ENCODE measurements at regions not wholly inside any gene's neighbourhood (a gene's known extent, or its start where the extent isn't known, plus 50 kb on each side); places are given as distances from the start of the nearest gene placed in this dataset.
A peak's percentile ranks its signal among the peaks of the same experiment; 100 is the strongest.

DNA sequence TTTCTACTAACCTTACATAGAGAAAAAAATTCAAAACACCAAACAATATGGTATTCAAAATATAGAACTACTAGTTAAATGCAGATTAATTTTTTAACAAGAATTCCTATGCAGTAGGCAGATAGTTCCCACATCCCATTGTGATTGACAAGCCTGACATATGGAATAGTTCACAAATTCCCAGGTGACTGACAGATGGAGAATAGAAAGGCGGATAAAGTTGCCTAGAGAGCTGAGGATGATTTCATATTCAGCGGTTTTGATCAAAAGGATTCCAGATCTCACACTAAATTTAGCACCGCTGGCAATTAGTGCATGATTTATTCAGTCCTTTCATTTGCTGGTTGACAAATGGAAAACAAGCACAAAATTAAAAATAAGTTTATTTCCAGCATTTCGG is 733.7 kb upstream of the POU3F3 start:
- no peaks in the 10 kb centered on the region for H3K4me1 ChIP-seq (ENCODE audit: insufficient read depth, low read length)
- no peak overlapping the region for H3K9ac ChIP-seq (ENCODE audit: low read depth, low read length)
- no peaks in the 10 kb centered on the region for H3K9me3 ChIP-seq (ENCODE audit: control insufficient read depth, insufficient read depth, low read length)
- no peaks in the 10 kb centered on the region for H3K36me3 ChIP-seq (ENCODE audit: insufficient read depth, low read length)

DNA sequence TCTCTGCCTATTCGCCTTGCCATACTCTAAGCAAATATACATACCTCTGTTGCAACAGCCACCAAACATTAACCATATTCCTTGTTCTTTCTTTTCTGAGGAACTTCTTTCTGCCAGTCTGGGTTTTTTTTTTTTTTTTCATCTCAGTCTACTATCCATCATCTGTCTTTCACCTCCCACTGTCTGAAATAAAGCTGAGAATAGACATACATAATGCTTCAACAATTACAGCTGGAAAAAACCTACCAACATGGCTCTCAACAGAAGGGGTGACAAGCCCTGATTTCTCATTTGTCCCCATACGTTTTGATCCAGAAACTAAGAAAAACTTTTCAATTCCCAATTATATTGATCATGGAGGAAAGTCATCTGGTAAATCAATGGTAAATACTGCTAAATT is 728.8 kb upstream of the POU3F3 start:
- Histone ChIP-seq H3K4me1 (ENCODE audit: insufficient read depth, low read length) (0 out of 2 replicates have a peak, but pooled peaks cover 3% of the 10 kb centered on the region), H3K9ac (ENCODE audit: low read depth, low read length) (no peak overlapping the region), H3K36me3 (ENCODE audit: insufficient read depth, low read length) (no peaks in the 10 kb centered on the region), H3K9me3 (ENCODE audit: control insufficient read depth, insufficient read depth, low read length) (no peaks in the 10 kb centered on the region)

GRCh38 chr2:104127049-104127770 is 726.7 kb upstream of the POU3F3 start:
- Histone ChIP-seq H3K36me3 (ENCODE audit: insufficient read depth, low read length) (no peaks in the 10 kb centered on the region), H3K4me1 (ENCODE audit: insufficient read depth, low read length) (0 out of 2 replicates have a peak, but pooled peaks cover 3% of the 10 kb centered on the region), H3K9ac (ENCODE audit: low read depth, low read length) (no peak overlapping the region), H3K9me3 (ENCODE audit: control insufficient read depth, insufficient read depth, low read length) (no peaks in the 10 kb centered on the region)

DNA sequence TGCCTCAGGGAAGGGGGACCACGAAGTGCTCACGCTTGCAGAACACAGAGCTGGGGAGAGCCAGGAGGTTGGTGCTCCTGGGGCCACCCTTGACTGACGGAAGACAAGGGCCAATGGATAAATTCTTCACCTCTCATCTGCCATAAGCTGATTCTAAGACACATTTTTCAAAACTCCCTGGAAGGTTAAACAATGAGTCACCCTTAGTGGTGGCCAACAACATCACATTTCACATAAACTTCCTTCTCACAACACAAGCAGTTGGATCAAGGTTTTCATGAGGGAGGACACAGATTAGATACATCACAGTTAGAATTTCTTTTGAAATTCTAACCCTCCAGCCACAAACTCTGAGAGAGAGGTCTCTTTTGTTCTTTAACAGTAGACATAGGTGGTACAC is 713.6 kb upstream of the POU3F3 start:
- no peaks in the 10 kb centered on the region for H3K36me3 ChIP-seq (ENCODE audit: insufficient read depth, low read length)
- no peaks in the 10 kb centered on the region for H3K9me3 ChIP-seq (ENCODE audit: control insufficient read depth, insufficient read depth, low read length)
- H3K9ac ChIP-seq (ENCODE audit: low read depth, low read length), result no peak overlapping the region
- no peaks in the 10 kb centered on the region for H3K4me1 ChIP-seq (ENCODE audit: insufficient read depth, low read length)

GRCh38 chr2:104158191-104158590 is 695.7 kb upstream of the POU3F3 start:
- no peaks in the 10 kb centered on the region for H3K36me3 ChIP-seq (ENCODE audit: insufficient read depth, low read length)
- H3K9me3 ChIP-seq (ENCODE audit: control insufficient read depth, insufficient read depth, low read length), result no peaks in the 10 kb centered on the region
- no peaks in the 10 kb centered on the region for H3K4me1 ChIP-seq (ENCODE audit: insufficient read depth, low read length)
- no peak overlapping the region for H3K9ac ChIP-seq (ENCODE audit: low read depth, low read length)

DNA sequence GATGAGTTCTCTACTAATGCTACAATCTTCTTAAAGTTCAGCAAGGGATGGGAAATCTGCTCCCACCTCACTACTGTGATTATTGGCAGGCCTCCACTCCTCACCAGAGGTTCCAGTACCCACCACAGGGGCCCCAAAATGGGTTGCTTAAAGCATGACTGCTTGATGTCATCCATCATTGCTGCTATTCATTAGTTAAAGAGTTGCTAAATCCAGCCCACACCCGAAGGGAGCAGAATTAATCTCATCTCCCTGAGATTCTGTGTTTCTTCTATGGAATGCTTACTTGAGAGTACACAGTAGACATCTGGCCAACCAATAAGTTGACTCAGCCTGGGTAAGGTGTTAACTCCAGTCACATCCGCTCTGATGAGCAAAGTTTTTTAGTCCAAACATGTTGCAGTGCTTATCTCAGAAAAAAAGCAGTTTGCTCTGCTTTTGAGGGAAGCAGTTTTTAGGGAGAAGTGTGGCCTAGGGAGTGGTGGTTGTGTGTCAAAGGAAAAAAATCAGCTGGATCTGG is 690.2 kb upstream of the POU3F3 start:
- Histone ChIP-seq H3K36me3 (ENCODE audit: insufficient read depth, low read length) (no peaks in the 10 kb centered on the region), H3K9me3 (ENCODE audit: control insufficient read depth, insufficient read depth, low read length) (no peaks in the 10 kb centered on the region), H3K4me1 (ENCODE audit: insufficient read depth, low read length) (no peaks in the 10 kb centered on the region; the same call in 1 of the 2 replicates), H3K9ac (ENCODE audit: low read depth, low read length) (no peak overlapping the region)

GRCh38 chr2:104164721-104165252 is 689.1 kb upstream of the POU3F3 start:
- H3K9me3 ChIP-seq (ENCODE audit: control insufficient read depth, insufficient read depth, low read length), result no peaks in the 10 kb centered on the region
- H3K36me3 ChIP-seq (ENCODE audit: insufficient read depth, low read length), result no peaks in the 10 kb centered on the region
- H3K9ac ChIP-seq (ENCODE audit: low read depth, low read length), result no peak overlapping the region
- no peaks in the 10 kb centered on the region; the same call in 1 of the 2 replicates for H3K4me1 ChIP-seq (ENCODE audit: insufficient read depth, low read length)

- Histone ChIP-seq H3K9me3 (ENCODE audit: control insufficient read depth, insufficient read depth, low read length) (no peaks in the 10 kb centered on the region), H3K4me1 (ENCODE audit: insufficient read depth, low read length) (no peaks in the 10 kb centered on the region), H3K36me3 (ENCODE audit: insufficient read depth, low read length) (no peaks in the 10 kb centered on the region), H3K9ac (ENCODE audit: low read depth, low read length) (no peak overlapping the region)
These were observed 676.7 kb upstream of the POU3F3 start for GRCh38 chr2:104177179-104177578.

DNA sequence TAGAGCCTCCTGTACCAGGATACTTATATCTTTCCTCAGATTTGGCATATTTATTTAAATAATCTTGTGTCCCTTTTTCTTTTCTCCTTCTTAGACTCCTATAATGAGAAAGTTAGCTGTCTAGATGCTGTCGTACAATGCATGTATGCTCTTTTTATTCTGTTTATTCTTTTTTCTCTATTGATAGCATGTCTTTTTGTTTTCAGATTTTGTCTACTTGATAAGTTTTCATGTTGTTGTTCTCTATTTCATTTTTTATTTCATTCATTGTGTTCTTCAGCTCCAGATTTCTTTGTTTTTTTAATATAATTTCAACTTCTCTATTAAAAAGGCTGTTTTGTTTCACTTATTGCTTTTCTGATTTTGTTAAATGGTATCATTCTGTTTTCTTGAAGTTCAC is 674.3 kb upstream of the POU3F3 start:
- Histone ChIP-seq H3K9ac (ENCODE audit: low read depth, low read length) (no peak overlapping the region), H3K4me1 (ENCODE audit: insufficient read depth, low read length) (no peaks in the 10 kb centered on the region), H3K9me3 (ENCODE audit: control insufficient read depth, insufficient read depth, low read length) (no peaks in the 10 kb centered on the region), H3K36me3 (ENCODE audit: insufficient read depth, low read length) (no peaks in the 10 kb centered on the region)

GRCh38 chr2:104200533-104201168 is 653.3 kb upstream of the POU3F3 start:
- Histone ChIP-seq H3K9me3 (ENCODE audit: control insufficient read depth, insufficient read depth, low read length) (no peaks in the 10 kb centered on the region), H3K4me1 (ENCODE audit: insufficient read depth, low read length) (no peaks in the 10 kb centered on the region), H3K36me3 (ENCODE audit: insufficient read depth, low read length) (no peaks in the 10 kb centered on the region), H3K9ac (ENCODE audit: low read depth, low read length) (no peak overlapping the region)

DNA sequence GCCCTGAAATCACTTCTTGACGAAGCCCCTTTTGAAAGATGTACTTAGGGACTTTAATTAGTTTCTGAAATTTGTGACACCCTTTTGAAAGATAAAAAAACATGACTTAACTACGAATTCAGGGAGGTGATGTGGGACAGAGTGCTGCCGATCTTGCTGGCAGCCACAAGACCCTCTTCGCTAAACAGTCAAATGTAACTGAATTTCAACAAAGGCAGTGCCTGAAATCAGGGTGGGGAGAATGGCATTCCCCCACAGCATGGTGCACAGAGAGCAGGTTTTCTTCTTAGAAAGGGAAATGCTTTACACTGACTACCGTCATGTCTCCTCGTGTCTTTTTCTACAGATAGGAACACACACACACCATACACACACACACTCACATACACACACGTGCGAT is 640.2 kb upstream of the POU3F3 start:
- Histone ChIP-seq H3K36me3 (ENCODE audit: insufficient read depth, low read length) (no peaks in the 10 kb centered on the region), H3K4me1 (ENCODE audit: insufficient read depth, low read length) (peaks cover 4% of the 10 kb centered on the region; the same call in 1 of the 2 replicates), H3K9ac (ENCODE audit: low read depth, low read length) (no peak overlapping the region), H3K9me3 (ENCODE audit: control insufficient read depth, insufficient read depth, low read length) (no peaks in the 10 kb centered on the region)

DNA sequence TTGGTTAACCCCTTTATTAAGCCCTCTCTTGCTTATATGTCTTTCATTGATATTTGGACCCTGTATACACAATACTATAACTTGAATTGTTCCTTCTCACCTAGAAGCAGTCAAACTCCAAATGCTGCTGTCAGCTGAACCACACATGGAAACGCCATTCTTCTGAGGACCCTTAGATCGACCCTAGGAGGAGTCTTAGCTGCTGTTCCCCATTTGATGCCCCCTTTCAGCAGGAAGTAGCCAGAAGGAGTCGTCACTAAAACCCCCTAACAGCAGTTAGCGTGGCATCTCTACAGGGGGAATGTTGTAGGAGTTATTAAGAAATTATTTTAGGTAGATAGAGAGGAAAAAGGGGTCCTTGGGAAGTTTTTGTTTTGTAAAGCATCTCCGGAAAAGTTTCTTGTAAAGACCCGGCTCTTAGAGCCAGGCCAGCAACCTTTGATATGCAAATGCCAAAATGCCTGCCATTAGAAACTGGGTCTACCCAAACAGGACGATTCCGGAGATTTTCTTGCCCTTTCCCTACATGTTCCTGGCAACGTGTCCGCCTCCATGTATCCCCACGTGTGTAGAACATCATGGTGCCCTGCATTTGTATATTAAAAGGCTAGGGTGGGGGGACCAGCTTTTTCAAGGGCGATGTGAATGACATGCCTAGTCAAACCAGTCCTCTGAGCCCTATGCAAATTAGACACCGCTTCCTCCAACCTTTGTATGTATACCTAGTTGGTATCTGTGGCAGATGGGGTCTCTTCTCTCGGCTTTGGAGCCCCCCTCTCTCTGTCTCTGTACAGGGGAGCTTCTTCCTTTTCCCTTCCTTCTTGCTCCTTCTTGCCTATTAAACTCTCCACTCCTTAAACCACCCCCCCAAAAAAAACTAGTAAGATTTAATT is 638.4 kb upstream of the POU3F3 start:
- no peaks in the 10 kb centered on the region for H3K36me3 ChIP-seq (ENCODE audit: insufficient read depth, low read length)
- peaks cover 4% of the 10 kb centered on the region; the same call in 1 of the 2 replicates for H3K4me1 ChIP-seq (ENCODE audit: insufficient read depth, low read length)
- no peaks in the 10 kb centered on the region for H3K9me3 ChIP-seq (ENCODE audit: control insufficient read depth, insufficient read depth, low read length)
- peak overlapping the region; percentile 55; the same call in 1 of the 2 replicates for H3K9ac ChIP-seq (ENCODE audit: low read depth, low read length)

DNA sequence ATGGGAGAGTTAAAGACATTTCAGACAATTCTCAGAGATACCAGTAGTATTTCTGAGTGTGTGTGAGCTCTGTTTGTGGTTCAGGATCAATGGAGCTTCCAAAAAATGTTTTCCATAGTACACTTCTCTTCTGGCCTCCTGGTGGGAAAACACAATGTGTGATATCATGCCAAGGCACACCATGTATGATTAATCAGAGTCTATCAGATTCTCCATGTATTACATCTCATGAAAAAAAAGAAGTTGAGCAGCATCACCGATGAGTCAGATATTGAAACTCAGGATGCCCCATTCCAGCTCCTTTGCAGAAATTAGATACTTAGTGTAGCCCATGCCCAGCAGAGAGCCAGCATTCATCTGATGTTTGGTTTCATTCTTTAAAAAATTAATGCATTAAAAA is 620.3 kb upstream of the POU3F3 start:
- no peaks in the 10 kb centered on the region for H3K36me3 ChIP-seq (ENCODE audit: insufficient read depth, low read length)
- H3K9ac ChIP-seq (ENCODE audit: low read depth, low read length), result no peak overlapping the region
- no peaks in the 10 kb centered on the region for H3K9me3 ChIP-seq (ENCODE audit: control insufficient read depth, insufficient read depth, low read length)
- H3K4me1 ChIP-seq (ENCODE audit: insufficient read depth, low read length), result no peaks in the 10 kb centered on the region

DNA sequence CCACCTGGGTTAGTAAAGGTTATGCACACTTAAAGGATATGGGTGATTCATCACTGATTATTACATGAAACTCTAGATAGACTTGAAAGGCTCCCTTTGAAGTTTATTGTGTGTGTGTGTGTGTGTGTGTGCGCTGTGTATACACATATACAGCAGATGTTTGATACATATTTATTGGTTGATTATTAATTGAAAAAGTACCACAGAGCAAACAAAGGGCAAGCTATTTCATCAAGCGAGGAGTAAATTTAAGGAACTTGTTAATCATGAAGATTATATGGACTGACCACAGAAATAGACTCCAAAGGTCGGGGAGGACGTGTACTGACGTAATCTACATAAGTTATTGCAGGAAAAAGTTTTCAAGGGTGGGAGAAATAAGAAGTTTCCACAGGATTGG is 617.4 kb upstream of the POU3F3 start:
- Histone ChIP-seq H3K9me3 (ENCODE audit: control insufficient read depth, insufficient read depth, low read length) (no peaks in the 10 kb centered on the region), H3K4me1 (ENCODE audit: insufficient read depth, low read length) (no peaks in the 10 kb centered on the region), H3K9ac (ENCODE audit: low read depth, low read length) (no peak overlapping the region), H3K36me3 (ENCODE audit: insufficient read depth, low read length) (no peaks in the 10 kb centered on the region)

All from ES-I3 (cell line).